SK-N-SH (cell line): ENCODE measurements at regions not wholly inside any gene's neighbourhood (a gene's known extent, or its start where the extent isn't known, plus 50 kb on each side); places are given as distances from the start of the nearest gene placed in this dataset.

ENCODE experiments used
- CTCF ChIA-PET: fragments of 300-600, 350-600 bp; formaldehyde crosslinking; extraction: SDS; loops from one replicate; lab custom pipeline; 2021; lab: Yijun Ruan, JAX
- POLR2A ChIA-PET: fragments of 350-600 bp; sonication (Branson Sonifier 250); formaldehyde crosslinking; extraction: SDS; loops from one replicate; lab custom pipeline; 2020; ENCODE audit warnings: antibody characterized with exemption, inconsistent platforms; lab: Yijun Ruan, JAX
- DNase-seq: peaks from one replicate; pipeline ENCODE4 v3.0.0; 2012
- H2AFZ ChIP-seq: fragments of 200-600 bp; sonication (generic); 2 replicates; pipeline ENCODE4 v1.8.1; 2016; ENCODE audit warnings: antibody characterized with exemption, mild to moderate bottlenecking, low read depth
- H3F3A ChIP-seq: fragments of 200-600 bp; sonication (generic); replicated peaks from 2 replicates; pipeline ENCODE3; 2016; ENCODE audit warnings: antibody characterized with exemption, mild to moderate bottlenecking; ENCODE audit not compliant: insufficient read depth
- H3K27ac ChIP-seq, 2 experiments: fragments of 200-500 bp in 1 of 2; fragments of 200-600 bp in 1 of 2; sonication (Bioruptor generic) in 1 of 2; sonication (generic), shearing (Covaris generic) in 1 of 2; 2 replicates each; pipeline versions ENCODE4 v1.5.1 to v1.6.1; 2014 to 2016; ENCODE audit warnings: low read depth in 2 of 2, inconsistent platforms in 1 of 2, low read length in 1 of 2, mild to moderate bottlenecking in 1 of 2, mixed read lengths in 1 of 2
- H3K27me3 ChIP-seq: fragments of 200-600 bp; sonication (generic), shearing (Covaris generic); 2 replicates; pipeline ENCODE4 v1.6.1; 2016; ENCODE audit warnings: mixed run types; ENCODE audit not compliant: insufficient read depth
- H3K36me3 ChIP-seq, 2 experiments: fragments of 200-500 bp in 1 of 2; fragments of 200-600 bp in 1 of 2; sonication (Bioruptor generic) in 1 of 2; sonication (generic) in 1 of 2; replicated peaks in 1 of 2; 2 replicates each; pipeline versions ENCODE3 to v1.5.1; 2014 to 2016; ENCODE audit warnings: low read length in 1 of 2, mild to moderate bottlenecking in 1 of 2; ENCODE audit not compliant: insufficient read depth in 2 of 2, control insufficient read depth in 1 of 2
- H3K4me1 ChIP-seq, 2 experiments: fragments of 200-500 bp in 1 of 2; fragments of 200-600 bp in 1 of 2; sonication (Bioruptor generic) in 1 of 2; sonication (generic), shearing (Covaris generic) in 1 of 2; 2 replicates each; pipeline versions ENCODE4 v1.5.1 to v1.6.1; 2014 to 2016; ENCODE audit warnings: low read depth in 1 of 2, low read length in 1 of 2, mixed run types in 1 of 2; ENCODE audit not compliant: insufficient read depth in 2 of 2, control insufficient read depth in 1 of 2
- H3K4me2 ChIP-seq: fragments of 200-600 bp; sonication (generic), shearing (Covaris generic); 2 replicates; pipeline ENCODE4 v1.6.1; 2017; ENCODE audit warnings: mixed run types
- H3K4me3 ChIP-seq, 2 experiments: fragments of 200-500 bp in 1 of 2; fragments of 200-600 bp in 1 of 2; sonication (Bioruptor generic) in 1 of 2; sonication (generic), shearing (Covaris generic) in 1 of 2; 2 replicates each; pipeline versions ENCODE4 v1.5.1 to v1.8.1; 2014 to 2016; ENCODE audit warnings: low read depth in 2 of 2, inconsistent platforms in 1 of 2, low read length in 1 of 2, mild to moderate bottlenecking in 1 of 2, mixed read lengths in 1 of 2, moderate library complexity in 1 of 2
- H3K79me2 ChIP-seq: fragments of 200-600 bp; sonication (generic); 2 replicates; pipeline ENCODE4 v1.8.1; 2017; ENCODE audit warnings: mild to moderate bottlenecking; ENCODE audit not compliant: insufficient read depth
- H3K9ac ChIP-seq: fragments of 200-600 bp; sonication (generic); 2 replicates; pipeline ENCODE4 v1.6.1; 2017; ENCODE audit warnings: mixed run types
- H3K9me2 ChIP-seq: fragments of 200-600 bp; sonication (generic); 2 replicates; pipeline ENCODE4 v1.6.1; 2017; ENCODE audit warnings: mixed run types
- H3K9me3 ChIP-seq: fragments of 200-600 bp; sonication (generic); 2 replicates; pipeline ENCODE4 v1.6.1; 2017; ENCODE audit warnings: mixed run types, mild to moderate bottlenecking, moderate library complexity
- H4K20me1 ChIP-seq: fragments of 200-600 bp; sonication (generic); 2 replicates; pipeline ENCODE4 v1.6.1; 2017; ENCODE audit warnings: mild to moderate bottlenecking, mixed run types; ENCODE audit not compliant: insufficient read depth
- CHD2 ChIP-seq: fragments of 150-350 bp; IDR thresholded peaks from 2 replicates; pipeline ENCODE4 v1.6.1; 2018; ENCODE audit warnings: low read length; ENCODE audit not compliant: partially characterized antibody
- CTCF ChIP-seq: fragments of 200-600 bp; sonication (generic); IDR thresholded peaks from 2 replicates; pipeline ENCODE4 v1.6.1; 2017; ENCODE audit warnings: antibody characterized with exemption, mild to moderate bottlenecking, moderate library complexity
- ELF1 ChIP-seq: IDR thresholded peaks from 2 replicates; pipeline ENCODE4 v1.4.0; 2012
- EP300 ChIP-seq, 2 experiments: IDR thresholded peaks; 2 replicates each; pipeline versions ENCODE4 v1.4.0 to v1.6.1; 2012; ENCODE audit warnings: borderline replicate concordance in 1 of 2, low read depth in 1 of 2, low read length in 1 of 2
- EZH2phosphoT487 ChIP-seq: fragments of 200-600 bp; sonication (generic); IDR thresholded peaks from 2 replicates; pipeline ENCODE4 v1.6.1; 2017; ENCODE audit warnings: low read depth, mixed run types, mild to moderate bottlenecking, antibody characterized with exemption, moderate library complexity, borderline replicate concordance
- FOXM1 ChIP-seq: IDR thresholded peaks from 2 replicates; pipeline ENCODE4 v1.4.0; 2012; ENCODE audit warnings: low read depth, mild to moderate bottlenecking
- GABPA ChIP-seq: IDR thresholded peaks from 2 replicates; pipeline ENCODE4 v1.4.0; 2012; ENCODE audit warnings: low read depth, mild to moderate bottlenecking
- GATA2 ChIP-seq: sonication (generic); formaldehyde crosslinking; IDR thresholded peaks from 2 replicates; pipeline ENCODE4 v1.5.0; 2020; ENCODE audit warnings: mild to moderate bottlenecking, missing genetic modification reagents
- JUND ChIP-seq: IDR thresholded peaks from 2 replicates; pipeline ENCODE4 v1.4.0; 2012
- MAX ChIP-seq: IDR thresholded peaks from 2 replicates; pipeline ENCODE4 v1.4.0; 2012; ENCODE audit warnings: low read depth
- MEF2A ChIP-seq: IDR thresholded peaks from 2 replicates; pipeline ENCODE4 v1.4.0; 2012; ENCODE audit warnings: low read depth, borderline replicate concordance
- MXI1 ChIP-seq: IDR thresholded peaks from 2 replicates; pipeline ENCODE4 v1.6.1; 2012; ENCODE audit warnings: mild to moderate bottlenecking, low read depth, low read length, improper control_type of control experiment
- NRF1 ChIP-seq: IDR thresholded peaks from 2 replicates; pipeline ENCODE4 v1.6.1; 2012; ENCODE audit warnings: low read depth, mild to moderate bottlenecking, low read length
- POLR2AphosphoS5 ChIP-seq: IDR thresholded peaks from 2 replicates; pipeline ENCODE4 v1.6.1; 2012; ENCODE audit warnings: low read depth, low read length
- RCOR1 ChIP-seq: fragments of 150-350 bp; IDR thresholded peaks from 2 replicates; pipeline ENCODE4 v1.6.1; 2017; ENCODE audit warnings: antibody characterized with exemption, low read length
- RXRA ChIP-seq: IDR thresholded peaks from 2 replicates; pipeline ENCODE4 v1.4.0; 2012; ENCODE audit warnings: low read depth, mild to moderate bottlenecking, borderline replicate concordance
- SMC3 ChIP-seq: IDR thresholded peaks from 2 replicates; pipeline ENCODE4 v1.6.1; 2012; ENCODE audit warnings: low read depth, low read length, improper control_type of control experiment
- TCF12 ChIP-seq: IDR thresholded peaks from 2 replicates; pipeline ENCODE4 v1.4.0; 2012
- USF1 ChIP-seq: IDR thresholded peaks from 2 replicates; pipeline ENCODE4 v1.4.0; 2012; ENCODE audit warnings: low read depth, borderline replicate concordance
- WGBS: methylation state at CpG from one replicate; pipeline ENCODE4 v1.1.6; 2017; ENCODE audit warnings: low lambda C conversion rate; 5-methylcytosine and 5-hydroxymethylcytosine counted together

GRCh38 chr4:188728359-188728758 is 589.1 kb downstream of the TRIML1 start:
- no peaks in the 10 kb centered on the region for H3K4me1 ChIP-seq
- no peak overlapping the region for H3K27ac ChIP-seq
- 15% methylated on average over 1 of the region's 1 CpG for WGBS
- no peaks in the 10 kb centered on the region for H3K79me2 ChIP-seq
- H3K4me3 ChIP-seq = no peak overlapping the region
- no peaks in the 10 kb centered on the region for H3K27me3 ChIP-seq
- TF ChIP-seq MXI1 (no peak), FOXM1 (no peak), ELF1 (no peak), RCOR1 (no peak), SMC3 (no peak), TCF12 (no peak), JUND (no peak), CHD2 (no peak), EZH2phosphoT487 (no peak), MEF2A (no peak)
- TF ChIP-seq, all 33 proteins: peak for 0
- ChIA-PET POLR2A (no interaction called here), CTCF (no interaction called here)
- H3K9me3 ChIP-seq = no peaks in the 10 kb centered on the region; the same call in 1 of the 2 replicates
- H2AFZ ChIP-seq = no peak overlapping the region
- no peaks in the 10 kb centered on the region for H3K9me2 ChIP-seq
- no peak for DNase-seq
- H3K36me3 ChIP-seq = no peaks in the 10 kb centered on the region
- no peaks in the 10 kb centered on the region for H4K20me1 ChIP-seq
- no peak overlapping the region for H3K9ac ChIP-seq
- H3F3A ChIP-seq = no peaks in the 10 kb centered on the region
- H3K4me2 ChIP-seq = no peak overlapping the region

- Histone ChIP-seq H3K9me3 (no peaks in the 10 kb centered on the region), H3K4me3 (no peak overlapping the region), H3K9ac (no peak overlapping the region), H3K36me3 (no peaks in the 10 kb centered on the region), H4K20me1 (no peaks in the 10 kb centered on the region), H3K79me2 (no peaks in the 10 kb centered on the region), H2AFZ (no peak overlapping the region), H3K27me3 (no peaks in the 10 kb centered on the region), H3K4me1 (no peaks in the 10 kb centered on the region), H3K27ac (no peak overlapping the region)
- POLR2A ChIA-PET = no interaction called here
- 37% methylated on average over 3 of the region's 3 CpGs for WGBS
- DNase-seq = no peak
- TF ChIP-seq FOXM1 (no peak), GABPA (no peak), CTCF (no peak), TCF12 (no peak)
- TF ChIP-seq, all 33 proteins: peak for 0
- H3F3A ChIP-seq = no peaks in the 10 kb centered on the region
- H3K4me2 ChIP-seq = no peak overlapping the region
- CTCF ChIA-PET = no interaction called here
- no peaks in the 10 kb centered on the region for H3K9me2 ChIP-seq
These were observed 592.9 kb downstream of the TRIML1 start for GRCh38 chr4:188732131-188732530.

GRCh38 chr4:188735082-188735481 is 595.8 kb downstream of the TRIML1 start:
- WGBS = 42% methylated on average over 6 of the region's 15 CpGs
- no peaks in the 10 kb centered on the region for H3K79me2 ChIP-seq
- H4K20me1 ChIP-seq = no peaks in the 10 kb centered on the region
- no peaks in the 10 kb centered on the region for H3K9me2 ChIP-seq
- no peak overlapping the region for H3K4me3 ChIP-seq
- TF ChIP-seq POLR2AphosphoS5 = no peak
- TF ChIP-seq TCF12 = no peak
- no peak for TF ChIP-seq MAX
- no peak for TF ChIP-seq RCOR1
- no peak for TF ChIP-seq USF1
- TF ChIP-seq MEF2A = no peak
- no peak for TF ChIP-seq MXI1
- TF ChIP-seq NRF1 = no peak
- no peak for TF ChIP-seq GATA2 (CRISPR knock-in tag)
- TF ChIP-seq EP300 (IDR thresholded peaks at IDR 0.05; ENCODE audit: borderline replicate concordance in 1 of 2, low read depth in 1 of 2, low read length in 1 of 2) = no peak
- no peak for TF ChIP-seq SMC3
- no peak for TF ChIP-seq RXRA
- ChIA-PET POLR2A (no interaction called here), CTCF (no interaction called here)
- no peaks in the 10 kb centered on the region for H3K27me3 ChIP-seq
- no peak overlapping the region for H3K4me2 ChIP-seq
- H2AFZ ChIP-seq = no peak overlapping the region
- H3K9ac ChIP-seq = no peak overlapping the region
- H3K27ac ChIP-seq = no peak overlapping the region
- no peaks in the 10 kb centered on the region for H3K4me1 ChIP-seq
- no peak for DNase-seq
- no peaks in the 10 kb centered on the region for H3K36me3 ChIP-seq
- no peaks in the 10 kb centered on the region for H3K9me3 ChIP-seq
- no peaks in the 10 kb centered on the region for H3F3A ChIP-seq
